ENCODE measurements at regions not wholly inside any gene's neighbourhood (a gene's known extent, or its start where the extent isn't known, plus 50 kb on each side); places are given as distances from the start of the nearest gene placed in this dataset.

GRCh38 chr7:121488111-121488650 lies 92.1 kb upstream of the FAM3C start:
- DNase-seq, result no peak

- DNase-seq, result no peak
Observed at GRCh38 chr7:121486590-121486989, 90.5 kb upstream of the FAM3C start.

GRCh38 chr7:121485467-121486243 lies 89.5 kb upstream of the FAM3C start:
- DNase-seq, result no peak

GRCh38 chr7:121484089-121484763 lies 88.1 kb upstream of the FAM3C start:
- DNase-seq, result no peak

GRCh38 chr7:121480566-121481335 lies 84.6 kb upstream of the FAM3C start:
- no peak for DNase-seq

- no peak for DNase-seq
Observed at GRCh38 chr7:121480058-121480457, 84.0 kb upstream of the FAM3C start.

GRCh38 chr7:121479466-121479865 lies 83.4 kb upstream of the FAM3C start:
- DNase-seq, result no peak

- DNase-seq, result no peak
Observed at GRCh38 chr7:121475806-121476205, 79.7 kb upstream of the FAM3C start.

GRCh38 chr7:121474301-121474673 lies 78.2 kb upstream of the FAM3C start:
- DNase-seq, result no peak

- no peak for DNase-seq
Observed at GRCh38 chr7:121473645-121474300, 77.7 kb upstream of the FAM3C start.

GRCh38 chr7:121466455-121466854 lies 70.3 kb upstream of the FAM3C start:
- DNase-seq, result no peak

- no peak for DNase-seq
Observed at GRCh38 chr7:121459148-121459547, 63.0 kb upstream of the FAM3C start.

- no peak for DNase-seq
Observed at GRCh38 chr7:121456785-121457359, 60.8 kb upstream of the FAM3C start.

GRCh38 chr7:121456015-121456414 lies 59.9 kb upstream of the FAM3C start:
- DNase-seq, result no peak

GRCh38 chr7:121452389-121452788 lies 56.3 kb upstream of the FAM3C start:
- DNase-seq, result no peak

GRCh38 chr7:121451367-121452094 lies 55.4 kb upstream of the FAM3C start:
- DNase-seq, result no peak

GRCh38 chr7:121450631-121451198 lies 54.6 kb upstream of the FAM3C start:
- no peak for DNase-seq

- DNase-seq, result no peak
Observed at GRCh38 chr7:121449735-121450240, 53.7 kb upstream of the FAM3C start.

- DNase-seq, result no peak
Observed at GRCh38 chr7:121449329-121449728, 53.2 kb upstream of the FAM3C start.

- DNase-seq, result no peak
Observed at GRCh38 chr7:121448429-121448828, 52.3 kb upstream of the FAM3C start.

- no peak for DNase-seq
Observed at GRCh38 chr7:121447911-121448300, 51.8 kb upstream of the FAM3C start.

Measured in activated CD4-positive, alpha-beta T cell treated with anti-CD3 and anti-CD28 coated beads, Interleukin-10, Interleukin-2, amounts not matched to agents 100 ng/mL and 50 ng/mL, durations not matched to agents 16 hours and 8 hours (primary cell).